D721Med (cell line): ENCODE measurements at regions not wholly inside any gene's neighbourhood (a gene's known extent, or its start where the extent isn't known, plus 50 kb on each side); places are given as distances from the start of the nearest gene placed in this dataset.

Experiments used
- DNase-seq: peaks from one replicate; pipeline ENCODE4 v3.0.0; 2011; ENCODE audit warnings: low spot score; ENCODE audit not compliant: insufficient read length
- FAIRE-seq: peaks from 2 replicates; lab custom pipeline; 2011; peaks lifted over from hg19 to GRCh38; lab: Jason Lieb, UNC
- CTCF ChIP-seq: IDR thresholded peaks from 2 replicates; pipeline ENCODE4 v1.5.1; 2012; ENCODE audit warnings: mild to moderate bottlenecking, control low read depth; ENCODE audit not compliant: insufficient read depth; ENCODE audit errors: missing control alignments

GRCh38 chr3:13224967-13225366 is 151.7 kb upstream of the IQSEC1 start:
- DNase-seq, result no peak
- TF ChIP-seq CTCF, result no peak
- no peak for FAIRE-seq

- DNase-seq, result no peak
- TF ChIP-seq CTCF, result no peak
- no peak for FAIRE-seq
Measured at GRCh38 chr3:13223574-13224237, 150.5 kb upstream of the IQSEC1 start.

GRCh38 chr3:13222891-13223573 is 149.8 kb upstream of the IQSEC1 start:
- no peak for TF ChIP-seq CTCF
- DNase-seq (no peak), FAIRE-seq (no peak)

GRCh38 chr3:13222131-13222530 is 148.9 kb upstream of the IQSEC1 start:
- no peak for TF ChIP-seq CTCF
- FAIRE-seq, result no peak
- no peak for DNase-seq

- DNase-seq (no peak), FAIRE-seq (no peak)
- no peak for TF ChIP-seq CTCF
Measured at GRCh38 chr3:13221491-13222061, 148.3 kb upstream of the IQSEC1 start.

GRCh38 chr3:13220991-13221390 is 147.8 kb upstream of the IQSEC1 start:
- DNase-seq, result no peak
- TF ChIP-seq CTCF, result no peak
- no peak for FAIRE-seq

- DNase-seq (no peak), FAIRE-seq (no peak)
- no peak for TF ChIP-seq CTCF
Measured at GRCh38 chr3:13219902-13220296, 146.7 kb upstream of the IQSEC1 start.
